ENCODE measurements at regions not wholly inside any gene's neighbourhood (a gene's known extent, or its start where the extent isn't known, plus 50 kb on each side); places are given as distances from the start of the nearest gene placed in this dataset.

- Histone ChIP-seq H3K27me3 (ENCODE audit: control insufficient read depth in 1 of 2, insufficient read depth in 2 of 2, low read length in 2 of 2) (no peaks in the 10 kb centered on the region), H3K9me3 (ENCODE audit: low read length) (no peaks in the 10 kb centered on the region), H3K9ac (ENCODE audit: insufficient read depth, low read depth, low read length) (no peak overlapping the region), H3K36me3 (replicated peaks in 1 of 2; ENCODE audit: control insufficient read depth in 1 of 2, insufficient read depth in 2 of 2, low read length in 2 of 2) (no peaks in the 10 kb centered on the region), H2AFZ (ENCODE audit: low read length) (no peak overlapping the region), H3K27ac (ENCODE audit: extremely low read length, insufficient read depth, low read length) (no peak overlapping the region), H4K20me1 (ENCODE audit: insufficient read depth, low read length) (no peaks in the 10 kb centered on the region), H3K79me2 (ENCODE audit: insufficient read depth, low read length) (no peaks in the 10 kb centered on the region), H3K4me1 (ENCODE audit: insufficient read depth, low read length) (no peaks in the 10 kb centered on the region), H3K4me2 (ENCODE audit: low read depth, low read length) (no peak overlapping the region), H3K4me3 (replicated peaks in 1 of 3; ENCODE audit: insufficient read depth in 1 of 3, low read depth in 2 of 3, low read length in 3 of 3) (no peak overlapping the region)
- DNase-seq (ENCODE audit: low spot score) (no peak), FAIRE-seq (no peak), ATAC-seq (no peak)
- WGBS (ENCODE audit: low lambda C conversion rate): 38% methylated on average over 1 of the region's 1 CpG
- in situ Hi-C loops (cut with HindIII; ENCODE audit: extremely low pct_ligation_motif_present, low pct_unique_long_range_greater_than_20kb) (no loop called here), intact Hi-C loops (cut with micrococcal nuclease; ENCODE audit: unreplicated experiment) (no loop called here)
- ChIA-PET CTCF (ENCODE audit: low intra/inter-chr PET ratio, low total read pairs) (no interaction called here), POLR2A (no interaction called here)
- no TSS peak for BruUV-seq (replicated peaks)
- TF ChIP-seq HNRNPH1 (optimal IDR thresholded peaks at IDR 0.05; ENCODE audit: low read depth, low read length) (no peak), NFE2L2 (IDR thresholded peaks at IDR 0.05; ENCODE audit: low read length) (no peak), JARID2 (CRISPR knock-in tag; IDR thresholded peaks at IDR 0.05; ENCODE audit: insufficient replicate concordance) (no peak), KLF16 (CRISPR knock-in tag; IDR thresholded peaks at IDR 0.05) (no peak), ZNF20 (CRISPR knock-in tag; IDR thresholded peaks at IDR 0.05) (no peak), HNRNPLL (IDR thresholded peaks at IDR 0.05; ENCODE audit: low read depth, low read length, poor library complexity, severe bottlenecking) (no peak), ZNF205 (CRISPR knock-in tag; IDR thresholded peaks at IDR 0.05) (no peak), ZGPAT (CRISPR knock-in tag; IDR thresholded peaks at IDR 0.05) (no peak), BRF2 (CRISPR knock-in tag; IDR thresholded peaks at IDR 0.05) (no peak), ZNF557 (CRISPR knock-in tag; IDR thresholded peaks at IDR 0.05) (no peak), ELK4 (CRISPR knock-in tag; IDR thresholded peaks at IDR 0.05; ENCODE audit: borderline replicate concordance) (no peak), HNRNPK (IDR thresholded peaks at IDR 0.05; ENCODE audit: low read depth, low read length, poor library complexity, severe bottlenecking) (no peak), POGK (CRISPR knock-in tag; conservative IDR thresholded peaks at IDR 0.05) (no peak), ZNF678 (CRISPR knock-in tag; IDR thresholded peaks at IDR 0.05) (no peak), SNAPC2 (CRISPR knock-in tag; IDR thresholded peaks at IDR 0.05) (no peak), ZNF672 (CRISPR knock-in tag; IDR thresholded peaks at IDR 0.05) (no peak)
Measured at GRCh38 chr9:108591121-108591520, 264.7 kb downstream of the ACTL7B start.

All from HepG2 (cell line).